SK-N-MC (cell line): ENCODE measurements at regions not wholly inside any gene's neighbourhood (a gene's known extent, or its start where the extent isn't known, plus 50 kb on each side); places are given as distances from the start of the nearest gene placed in this dataset.

Experiments used
- EZH2 ChIP-seq: fragments of 200-600 bp; sonication (generic); IDR thresholded peaks from one replicate; pipeline ENCODE4 v1.6.1; 2017; ENCODE audit warnings: antibody characterized with exemption
- FOXP2 ChIP-seq: optimal IDR thresholded peaks from 2 replicates; pipeline ENCODE3; 2011; ENCODE audit warnings: mild to moderate bottlenecking, moderate library complexity; ENCODE audit not compliant: insufficient read depth; ENCODE audit errors: extremely low read length, control extremely low read depth
- POLR2AphosphoS5 ChIP-seq: IDR thresholded peaks from 2 replicates; pipeline ENCODE4 v1.6.1; 2012; ENCODE audit warnings: mild to moderate bottlenecking, low read depth, low read length, borderline replicate concordance

DNA sequence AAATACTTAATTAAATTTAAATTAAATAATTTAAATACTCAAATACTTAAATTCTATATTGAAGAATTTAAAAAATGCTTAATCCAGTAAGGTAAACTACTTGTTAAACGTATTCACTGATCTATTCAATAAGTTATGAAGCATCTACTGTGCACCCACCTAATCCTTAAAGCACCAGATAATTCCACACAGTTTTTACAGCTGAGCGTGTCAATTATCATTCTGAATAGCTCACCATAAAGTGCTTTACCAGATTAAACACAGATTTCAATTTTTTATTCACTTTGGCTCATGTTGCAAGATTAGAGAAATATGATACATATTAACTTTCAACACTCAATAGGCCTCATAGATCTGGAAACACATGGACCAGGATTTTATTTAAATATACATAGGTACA, 79.2 kb upstream of the DDIT4L start:
- TF ChIP-seq POLR2AphosphoS5, result no peak
- TF ChIP-seq EZH2, result no peak
- TF ChIP-seq FOXP2, result no peak
